IMR-90 (cell line): ENCODE measurements at regions not wholly inside any gene's neighbourhood (a gene's known extent, or its start where the extent isn't known, plus 50 kb on each side); places are given as distances from the start of the nearest gene placed in this dataset.
"Not testable (repeated sequence)": the region's sequence is repeated elsewhere in the genome, so short reads cannot be mapped to it uniquely, and the experiment has no call there.

Experiments
- ATAC-seq: fragments of 200-7000 bp; cut with Tn5 transposase; 2 replicates; pipeline ENCODE4 v1.9.1; 2020; ENCODE audit warnings: low read depth, mild to moderate bottlenecking, moderate library complexity
- BruUV-seq: library from RNA; stranded (reverse); fragments of 400-500 nt; replicated peaks from 2 replicates; lab custom pipeline; 2021; lab: Mats Ljungman, UMichigan
- CTCF ChIA-PET: fragments of 300-600 bp; formaldehyde crosslinking; extraction: SDS; loops from one replicate; lab custom pipeline; 2021; ENCODE audit warnings: antibody characterized with exemption; lab: Yijun Ruan, JAX
- POLR2A ChIA-PET: fragments of 300-600 bp; sonication (Branson Sonifier 250); formaldehyde crosslinking; loops from one replicate; lab custom pipeline; 2022; ENCODE audit warnings: antibody characterized with exemption; ENCODE audit not compliant: unreplicated experiment; lab: Charles Lee
- DNase-seq: peaks from one replicate; pipeline ENCODE4 v3.0.0; 2013
- H2AFZ ChIP-seq: replicated peaks from 2 replicates; pipeline ENCODE3; 2013; ENCODE audit warnings: low read length, mild to moderate bottlenecking; ENCODE audit not compliant: poor library complexity
- H2AK5ac ChIP-seq: 2 replicates; pipeline ENCODE4 v1.6.1; 2013; ENCODE audit warnings: low read depth, low read length, inconsistent platforms
- H2AK9ac ChIP-seq: replicated peaks from 2 replicates; pipeline ENCODE3; 2013; ENCODE audit warnings: mild to moderate bottlenecking, low read depth, low read length, moderate library complexity; ENCODE audit not compliant: poor library complexity
- H2BK120ac ChIP-seq: 2 replicates; pipeline ENCODE4 v1.6.1; 2013; ENCODE audit warnings: low read depth, low read length, inconsistent platforms
- H2BK15ac ChIP-seq: 3 replicates; pipeline ENCODE4 v1.6.1; 2013; ENCODE audit warnings: low read depth, low read length, inconsistent platforms
- H2BK20ac ChIP-seq: 2 replicates; pipeline ENCODE4 v1.6.1; 2013; ENCODE audit warnings: low read depth, mild to moderate bottlenecking, inconsistent platforms, low read length, moderate library complexity
- H2BK5ac ChIP-seq: 2 replicates; pipeline ENCODE4 v1.6.1; 2013; ENCODE audit warnings: mild to moderate bottlenecking, low read depth, low read length, inconsistent platforms; ENCODE audit not compliant: poor library complexity, severe bottlenecking
- H3K14ac ChIP-seq: replicated peaks from 2 replicates; pipeline ENCODE4 v1.6.1; 2013; ENCODE audit warnings: low read depth, low read length, inconsistent platforms
- H3K18ac ChIP-seq: 2 replicates; pipeline ENCODE4 v1.6.1; 2013; ENCODE audit warnings: low read depth, low read length, control low read depth
- H3K23ac ChIP-seq: 2 replicates; pipeline ENCODE4 v1.6.1; 2013; ENCODE audit warnings: low read depth, low read length, inconsistent platforms
- H3K27ac ChIP-seq: 2 replicates; pipeline ENCODE4 v1.5.1; 2013; ENCODE audit warnings: mild to moderate bottlenecking, control low read depth, low read length; ENCODE audit not compliant: insufficient read depth
- H3K27me3 ChIP-seq: 2 replicates; pipeline ENCODE4 v1.6.1; 2013; ENCODE audit warnings: low read length; ENCODE audit not compliant: control insufficient read depth, insufficient read depth
- H3K36me3 ChIP-seq: 2 replicates; pipeline ENCODE4 v1.6.1; 2013; ENCODE audit warnings: low read length, mixed read lengths; ENCODE audit not compliant: control insufficient read depth, insufficient read depth
- H3K4ac ChIP-seq: 2 replicates; pipeline ENCODE4 v1.6.1; 2013; ENCODE audit warnings: low read depth, low read length, inconsistent platforms
- H3K4me1 ChIP-seq: 2 replicates; pipeline ENCODE4 v1.6.1; 2013; ENCODE audit warnings: low read length, mixed read lengths; ENCODE audit not compliant: control insufficient read depth, insufficient read depth
- H3K4me2 ChIP-seq: 2 replicates; pipeline ENCODE4 v1.6.1; 2013; ENCODE audit warnings: low read depth, mild to moderate bottlenecking, control low read depth, low read length, moderate library complexity
- H3K4me3 ChIP-seq: 2 replicates; pipeline ENCODE4 v1.5.1; 2013; ENCODE audit warnings: low read depth, mild to moderate bottlenecking, control low read depth, low read length, moderate library complexity; ENCODE audit not compliant: insufficient read depth
- H3K56ac ChIP-seq: 2 replicates; pipeline ENCODE4 v1.6.1; 2013; ENCODE audit warnings: low read length, inconsistent platforms; ENCODE audit not compliant: insufficient read depth; ENCODE audit errors: extremely low read depth
- H3K79me1 ChIP-seq, 2 experiments: 2 replicates each; pipeline ENCODE4 v1.6.1; 2013; ENCODE audit warnings: low read length in 2 of 2, inconsistent platforms in 1 of 2, low read depth in 1 of 2
- H3K9ac ChIP-seq: 2 replicates; pipeline ENCODE4 v1.6.1; 2013; ENCODE audit warnings: low read depth, low read length, control low read depth
- H3K9me1 ChIP-seq: 2 replicates; pipeline ENCODE4 v1.6.1; 2013; ENCODE audit warnings: low read length, inconsistent platforms; ENCODE audit not compliant: insufficient read depth
- H3K9me3 ChIP-seq: 2 replicates; pipeline ENCODE4 v1.6.1; 2013; ENCODE audit warnings: low read length; ENCODE audit not compliant: control insufficient read depth, insufficient read depth
- H4K20me1 ChIP-seq: 2 replicates; pipeline ENCODE4 v1.6.1; 2013; ENCODE audit warnings: low read length, inconsistent platforms; ENCODE audit not compliant: insufficient read depth
- H4K5ac ChIP-seq: 2 replicates; pipeline ENCODE4 v1.6.1; 2013; ENCODE audit warnings: mild to moderate bottlenecking, low read depth, low read length, control low read depth
- H4K8ac ChIP-seq, 2 experiments: 2 replicates each; pipeline ENCODE4 v1.6.1; 2013; ENCODE audit warnings: low read depth in 2 of 2, low read length in 2 of 2, control low read depth in 1 of 2, inconsistent platforms in 1 of 2
- H4K91ac ChIP-seq: 2 replicates; pipeline ENCODE4 v1.6.1; 2013; ENCODE audit warnings: low read depth, low read length, inconsistent platforms; ENCODE audit not compliant: insufficient read depth
- CEBPB ChIP-seq: IDR thresholded peaks from 2 replicates; pipeline ENCODE4 v1.6.1; 2012; ENCODE audit warnings: low read depth, low read length, improper control_type of control experiment
- FOS ChIP-seq: fragments of 150-350 bp; IDR thresholded peaks from 2 replicates; pipeline ENCODE4 v1.6.1; 2016; ENCODE audit warnings: low read depth, low read length
- MAFK ChIP-seq: IDR thresholded peaks from 2 replicates; pipeline ENCODE4 v1.6.1; 2012; ENCODE audit warnings: low read depth, low read length, improper control_type of control experiment
- MAZ ChIP-seq: IDR thresholded peaks from 2 replicates; pipeline ENCODE4 v1.6.1; 2012; ENCODE audit warnings: low read depth, mild to moderate bottlenecking, low read length, improper control_type of control experiment, moderate library complexity, borderline replicate concordance
- RAD21 ChIP-seq: IDR thresholded peaks from 2 replicates; pipeline ENCODE4 v1.6.1; 2012; ENCODE audit warnings: low read length, improper control_type of control experiment
- RCOR1 ChIP-seq: IDR thresholded peaks from 2 replicates; pipeline ENCODE4 v1.6.1; 2012; ENCODE audit warnings: mild to moderate bottlenecking, low read length, improper control_type of control experiment; ENCODE audit not compliant: insufficient replicate concordance
- WGBS, 2 experiments: methylation state at CpG; one replicate each; pipeline versions ENCODE4 v1.1.5 to v1.1.7; 2013; ENCODE audit warnings: missing lambda C conversion rate in 2 of 2; ENCODE audit not compliant: insufficient read length in 1 of 2; ENCODE audit errors: extremely low coverage in 2 of 2; 5-methylcytosine and 5-hydroxymethylcytosine counted together
- dilution Hi-C: fragments of 300-500 bp; cut with HindIII; formaldehyde crosslinking; loops from one replicate; pipeline ENCODE4 v1.14.3; 2018; ENCODE audit warnings: low sequenced_read_pairs; ENCODE audit not compliant: unreplicated experiment
- in situ Hi-C: fragments of 300-500 bp; cut with MboI; formaldehyde crosslinking; loops from 3 replicates; pipeline ENCODE4 v1.14.3; 2019; ENCODE audit warnings: low sequenced_read_pairs, inconsistent platforms, mixed read lengths
- intact Hi-C: fragments of 100-400 bp; cut with micrococcal nuclease; formaldehyde crosslinking; loops from 2 replicates; pipeline ENCODE4 v1.10.0; 2022
- TF ChIP-seq, protein P1 (sequence below): fragments of 150-350 bp; IDR thresholded peaks from 2 replicates; pipeline ENCODE4 v1.6.1; 2017; ENCODE audit warnings: mild to moderate bottlenecking, antibody characterized with exemption, low read length, low read depth

DNA sequence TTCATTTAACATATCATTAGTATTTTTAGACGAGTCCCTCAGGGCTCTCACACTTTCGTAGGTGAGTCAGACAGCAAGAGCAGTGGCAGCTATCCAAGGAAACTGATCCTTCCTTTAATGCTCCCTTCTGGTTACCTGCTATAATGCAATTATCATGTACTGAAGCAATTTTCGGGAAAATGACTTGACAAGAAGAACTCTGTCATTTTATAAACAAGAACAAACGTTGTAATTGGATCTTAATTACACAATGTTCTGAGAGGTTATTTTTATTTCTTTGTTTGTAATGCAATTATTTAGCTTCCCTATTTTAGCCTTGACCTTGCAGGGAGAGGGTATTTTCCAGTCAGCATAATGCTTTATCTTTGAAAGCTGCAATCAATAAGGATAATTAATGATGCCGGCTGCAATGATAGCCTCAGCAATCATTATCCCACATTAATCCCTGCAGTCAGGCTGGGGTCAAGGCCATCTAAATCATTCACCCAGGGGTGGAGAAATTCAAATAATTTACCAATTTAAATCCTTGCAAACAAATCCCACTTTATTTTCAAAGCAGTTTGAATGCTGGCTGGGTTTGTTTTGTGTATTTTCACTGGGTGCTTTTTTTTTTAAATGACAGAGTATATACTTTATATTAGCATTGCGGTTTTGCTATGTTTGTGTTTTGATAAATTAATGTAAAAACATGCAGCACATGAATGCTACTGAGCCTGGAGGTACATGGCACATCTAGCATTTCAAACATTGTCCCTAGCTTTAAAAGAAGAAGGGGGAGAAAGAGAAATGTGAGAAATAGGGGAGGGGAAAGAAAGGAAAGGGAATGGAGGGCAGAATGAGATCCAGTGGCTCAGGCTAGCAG is 249.9 kb downstream of the SHOX2 start:
- CTCF ChIA-PET, result interaction anchor here (0.6 to 0.8 kb wide), 2 partner anchors 9 to 516 kb away, joined by 3 to 4 read pairs; no protein-coding TSS in a partner anchor
- H2AFZ ChIP-seq, result no peak overlapping the region
- H3K27ac ChIP-seq, result no peak overlapping the region
- H3K27me3 ChIP-seq, result 0 out of 2 replicates have a peak, but pooled peaks cover 2% of the 10 kb centered on the region
- in situ Hi-C loops, result no loop called here
- H3K79me1 ChIP-seq, result no peaks in the 10 kb centered on the region
- no peak overlapping the region for H3K9ac ChIP-seq
- H3K9me1 ChIP-seq, result no peaks in the 10 kb centered on the region
- H3K4me1 ChIP-seq, result no peaks in the 10 kb centered on the region
- intact Hi-C loops, result no loop called here
- no peak overlapping the region for H4K8ac ChIP-seq
- no peak overlapping the region for H2AK9ac ChIP-seq
- no peak overlapping the region for H4K5ac ChIP-seq
- no peak overlapping the region for H3K18ac ChIP-seq
- H3K23ac ChIP-seq, result no peak overlapping the region
- TF ChIP-seq MAZ (no peak), MAFK (no peak), RAD21 (no peak), FOS (no peak), RCOR1 (no peak), CEBPB (no peak)
- TF ChIP-seq, protein P1, sequence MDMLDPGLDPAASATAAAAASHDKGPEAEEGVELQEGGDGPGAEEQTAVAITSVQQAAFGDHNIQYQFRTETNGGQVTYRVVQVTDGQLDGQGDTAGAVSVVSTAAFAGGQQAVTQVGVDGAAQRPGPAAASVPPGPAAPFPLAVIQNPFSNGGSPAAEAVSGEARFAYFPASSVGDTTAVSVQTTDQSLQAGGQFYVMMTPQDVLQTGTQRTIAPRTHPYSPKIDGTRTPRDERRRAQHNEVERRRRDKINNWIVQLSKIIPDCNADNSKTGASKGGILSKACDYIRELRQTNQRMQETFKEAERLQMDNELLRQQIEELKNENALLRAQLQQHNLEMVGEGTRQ, result no peak
- H2BK5ac ChIP-seq, result no peak overlapping the region
- POLR2A ChIA-PET, result no interaction called here
- ATAC-seq, result no peak
- no peak overlapping the region for H4K91ac ChIP-seq
- H3K4me3 ChIP-seq, result no peak overlapping the region
- H3K14ac ChIP-seq, result no peak overlapping the region
- H3K9me3 ChIP-seq, result no peaks in the 10 kb centered on the region
- no peak for DNase-seq
- no peak overlapping the region for H2AK5ac ChIP-seq
- no peak overlapping the region for H3K56ac ChIP-seq
- no peak overlapping the region for H3K4ac ChIP-seq
- no TSS peak for BruUV-seq
- no peak overlapping the region for H2BK20ac ChIP-seq
- 40% methylated on average over 1 of the region's 6 CpGs; no CpG with 5 or more reads in 1 of the 2 experiments for WGBS, 2 experiments
- no peak overlapping the region for H2BK15ac ChIP-seq
- no peak overlapping the region for H2BK120ac ChIP-seq
- H3K36me3 ChIP-seq, result no peaks in the 10 kb centered on the region
- no peaks in the 10 kb centered on the region for H4K20me1 ChIP-seq
- dilution Hi-C loops, result no loop called here
- H3K4me2 ChIP-seq, result no peak overlapping the region

DNA sequence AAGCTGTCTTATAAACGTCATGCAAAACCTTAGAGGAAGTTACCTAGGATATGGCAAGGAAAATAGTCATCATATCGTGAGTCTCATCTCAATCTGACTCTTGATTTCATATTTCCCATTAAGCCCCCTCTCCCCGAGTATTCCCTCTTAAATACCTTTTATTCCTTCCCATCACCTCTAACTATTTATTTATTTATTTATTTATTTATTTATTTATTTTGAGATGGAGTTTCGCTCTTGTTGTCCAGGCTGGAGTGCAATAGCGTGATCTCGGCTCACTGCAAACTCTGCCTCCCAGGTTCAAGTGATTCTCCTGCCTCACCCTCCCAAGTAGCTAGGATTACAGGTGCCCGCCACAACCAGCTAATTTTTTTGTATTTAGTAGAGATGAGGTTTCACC is 260.4 kb downstream of the SHOX2 start:
- H2BK120ac ChIP-seq, H3K4me2 ChIP-seq, BruUV-seq, H2BK20ac ChIP-seq, H2AFZ ChIP-seq, ATAC-seq, H2AK9ac ChIP-seq, H3K9ac ChIP-seq, DNase-seq, H2AK5ac ChIP-seq, dilution Hi-C loops, H3K27me3 ChIP-seq, H3K18ac ChIP-seq, POLR2A ChIA-PET, H2BK5ac ChIP-seq, H3K4me3 ChIP-seq, H3K14ac ChIP-seq, H3K9me3 ChIP-seq, H3K4me1 ChIP-seq, H4K5ac ChIP-seq, H3K36me3 ChIP-seq, H3K9me1 ChIP-seq, in situ Hi-C loops, H4K20me1 ChIP-seq, H2BK15ac ChIP-seq, intact Hi-C loops, H3K23ac ChIP-seq, H3K27ac ChIP-seq, H4K91ac ChIP-seq, H3K79me1 ChIP-seq, H4K8ac ChIP-seq, H3K4ac ChIP-seq, H3K56ac ChIP-seq, CTCF ChIA-PET: not testable (repeated sequence)
- 100% methylated on average over 1 of the region's 7 CpGs; no CpG with 5 or more reads in 1 of the 2 experiments for WGBS, 2 experiments
